Left hindlimb (tissue), 1 donor: ENCODE measurements at regions not wholly inside any gene's neighbourhood (a gene's known extent, or its start where the extent isn't known, plus 50 kb on each side); places are given as distances from the start of the nearest gene placed in this dataset.
A peak's percentile ranks its signal among the peaks of the same experiment; 100 is the strongest.
"Not testable (repeated sequence)": the region's sequence is repeated elsewhere in the genome, so short reads cannot be mapped to it uniquely, and the experiment has no call there.

Experiments
- DNase-seq: peaks from one replicate; pipeline ENCODE4 v3.0.0-alpha.2; 2018

- DNase-seq = no peak
Observed at GRCh38 chr6:23529902-23530301, 596.1 kb upstream of the NRSN1 start.

- no peak for DNase-seq
Observed at GRCh38 chr6:23531666-23532065, 594.3 kb upstream of the NRSN1 start.

DNA sequence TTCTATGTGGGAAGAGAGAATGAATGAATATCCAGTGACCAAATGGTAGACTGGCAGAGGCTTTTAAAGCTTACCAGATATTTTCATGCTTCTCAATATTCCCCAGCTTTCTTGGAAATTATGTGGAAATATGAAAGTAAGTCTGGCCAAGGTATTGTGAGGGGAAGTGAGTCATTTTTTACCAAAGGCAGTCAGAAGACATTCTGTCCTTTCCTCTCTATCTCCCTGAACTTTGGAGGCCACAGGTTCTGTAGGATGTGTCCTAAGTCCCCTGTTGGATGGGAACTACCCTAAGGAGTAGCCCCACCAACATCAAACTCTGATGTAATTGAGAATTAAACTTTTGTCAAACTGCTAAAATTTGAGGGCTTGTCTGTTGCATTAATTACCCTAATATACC, 593.8 kb upstream of the NRSN1 start:
- DNase-seq = no peak

GRCh38 chr6:23533311-23533710, 592.7 kb upstream of the NRSN1 start:
- DNase-seq = no peak

DNA sequence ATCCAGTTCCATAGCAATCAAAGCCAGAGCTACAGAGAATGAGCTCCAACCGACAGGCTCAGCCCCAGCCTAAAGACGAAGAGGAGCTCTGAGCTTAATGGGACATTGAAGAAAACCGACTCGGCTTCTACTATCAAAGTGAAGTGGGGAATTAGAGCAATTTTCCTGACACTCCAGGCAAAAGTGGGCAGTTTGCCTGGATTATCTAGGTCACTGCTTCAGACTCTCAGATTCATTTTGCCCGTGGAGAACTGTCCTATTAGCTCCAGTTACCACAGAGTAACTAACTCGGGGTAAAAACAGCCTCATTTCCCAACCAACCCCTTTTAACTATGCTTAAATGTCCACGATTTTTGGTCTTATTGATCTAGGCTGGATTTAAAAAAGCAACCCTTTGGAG, 592.1 kb upstream of the NRSN1 start:
- no peak for DNase-seq

DNA sequence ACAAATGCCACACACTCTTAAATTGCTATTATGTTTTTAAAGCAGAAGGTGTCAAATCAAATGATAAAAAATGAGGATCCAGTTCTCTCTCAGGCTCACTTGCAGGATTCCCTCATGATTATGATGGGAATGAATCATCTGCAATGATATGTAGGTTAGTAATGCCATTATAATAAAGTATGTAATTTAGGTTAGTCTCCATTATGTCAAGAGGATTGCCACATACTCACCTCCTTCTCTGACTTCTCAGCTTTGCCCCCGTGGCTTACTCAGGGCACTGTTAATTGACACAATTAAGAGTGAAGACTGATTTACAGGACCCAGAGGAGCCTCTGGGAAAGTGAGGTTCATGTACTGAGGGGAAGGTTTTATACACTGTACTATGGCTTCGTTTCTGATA, 591.7 kb upstream of the NRSN1 start:
- DNase-seq = no peak

GRCh38 chr6:23535101-23535500, 590.9 kb upstream of the NRSN1 start:
- no peak for DNase-seq

- no peak for DNase-seq
Observed at GRCh38 chr6:23537828-23538227, 588.2 kb upstream of the NRSN1 start.

DNA sequence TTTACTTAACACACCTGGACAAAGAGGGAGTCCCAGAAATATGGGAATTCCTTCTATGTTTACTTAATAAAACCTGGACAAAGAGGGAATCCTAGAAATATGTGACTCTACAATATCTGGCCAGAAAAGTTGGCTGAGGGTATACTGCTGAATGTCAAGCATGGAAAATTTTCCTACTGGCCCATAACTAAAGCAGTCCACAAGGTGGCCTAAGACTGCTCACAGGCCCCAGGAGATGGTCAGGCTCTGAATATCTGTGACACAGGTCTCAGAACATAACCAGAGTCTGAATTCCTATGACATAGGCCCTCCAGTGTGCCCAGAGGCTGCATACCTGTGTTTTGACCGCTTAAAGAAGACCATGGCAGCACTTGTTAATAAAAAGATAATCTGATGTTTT, 578.2 kb upstream of the NRSN1 start:
- no peak for DNase-seq

DNA sequence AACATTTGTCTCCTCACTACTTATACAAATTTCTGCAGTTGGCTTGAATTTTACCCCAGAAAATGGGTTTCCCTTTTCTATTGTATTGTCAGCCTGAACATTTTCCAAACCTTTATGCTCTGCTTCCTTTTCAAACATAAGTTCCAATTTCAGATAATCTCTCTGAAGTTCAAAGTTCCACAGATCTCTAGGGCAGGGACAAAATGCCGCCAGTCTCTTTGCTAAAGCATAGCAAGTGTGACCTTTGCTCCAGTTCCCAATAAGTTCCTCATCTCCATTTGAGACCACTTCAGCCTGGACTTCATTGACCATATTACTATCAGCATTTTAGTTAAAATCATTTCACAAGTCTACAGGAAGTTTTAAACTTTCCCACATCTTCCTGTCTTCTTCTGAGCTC, 571.1 kb upstream of the NRSN1 start:
- not testable (repeated sequence) for DNase-seq

DNA sequence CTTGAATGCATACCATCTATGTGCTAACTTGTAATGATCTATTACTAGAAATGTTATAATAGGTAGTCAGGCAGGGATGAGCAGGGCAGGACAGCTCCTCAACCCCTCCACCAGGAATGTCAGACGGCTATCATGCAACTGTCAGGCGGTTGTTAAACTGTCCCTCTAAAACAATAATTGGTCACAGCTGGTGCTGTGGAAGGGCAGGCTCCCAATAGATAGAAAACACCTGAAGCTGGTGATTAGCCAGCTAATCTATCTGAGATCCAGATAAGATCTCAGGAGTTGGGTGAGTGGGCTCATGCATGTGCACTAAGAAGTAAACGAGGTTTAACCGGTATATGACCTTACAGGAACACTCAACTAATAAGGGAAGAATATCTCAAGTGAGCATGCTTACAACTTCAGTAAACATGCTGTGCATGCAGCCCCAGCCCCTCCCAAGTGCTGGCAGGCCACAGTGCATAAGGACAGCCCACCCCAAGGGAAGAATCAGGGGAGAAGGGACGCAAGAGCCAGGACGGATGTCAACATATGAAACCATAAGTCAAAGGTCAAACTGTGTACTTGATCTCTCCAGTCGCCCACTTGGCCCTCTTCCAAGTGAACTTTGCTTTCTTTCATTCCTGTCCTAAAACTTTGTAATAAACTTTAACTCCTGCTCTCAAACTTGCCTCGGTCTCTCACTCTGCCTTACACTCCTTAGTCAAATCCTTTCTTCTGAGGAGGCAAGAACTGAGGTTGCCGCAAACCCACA, 566.2 kb upstream of the NRSN1 start:
- peak; percentile 28 for DNase-seq

DNA sequence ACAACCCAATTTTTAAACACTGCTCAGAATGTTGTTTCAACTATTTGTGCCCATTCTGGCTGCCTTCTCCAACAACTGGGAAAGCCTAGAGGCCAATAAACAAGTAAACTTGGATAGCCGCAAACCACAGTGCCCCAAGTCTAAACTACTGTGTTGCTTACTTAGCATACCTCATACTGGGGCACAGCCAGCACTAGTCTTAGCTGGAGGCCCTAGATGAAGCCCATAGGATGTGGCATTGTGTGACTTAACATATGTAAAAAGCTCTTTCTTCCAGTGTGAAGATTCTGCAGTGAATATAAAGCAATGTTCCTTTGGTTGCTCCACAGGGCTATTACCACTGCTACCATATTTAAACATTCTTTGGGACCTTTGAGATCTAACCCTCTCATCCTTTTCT, 564.3 kb upstream of the NRSN1 start:
- DNase-seq = no peak

DNA sequence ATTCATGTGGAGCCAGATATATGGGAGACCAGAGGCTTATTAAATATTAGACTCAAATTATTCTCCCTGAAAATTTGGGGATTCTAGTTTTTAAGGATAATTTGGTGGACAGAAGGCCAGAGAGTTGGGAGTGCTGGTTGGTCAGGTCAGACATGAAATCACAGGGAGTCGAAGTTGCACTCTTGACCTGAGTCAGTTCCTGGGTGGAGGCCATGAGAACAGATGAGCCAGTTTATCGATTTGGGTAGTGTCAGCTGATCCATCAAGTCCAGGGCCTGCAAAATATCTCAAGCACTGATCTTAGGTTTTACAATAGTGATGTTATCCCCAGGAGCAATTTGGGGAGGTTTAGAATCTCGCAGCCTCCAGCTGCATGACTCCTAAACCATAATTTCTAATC, 563.5 kb upstream of the NRSN1 start:
- DNase-seq = no peak

- no peak for DNase-seq
Observed at GRCh38 chr6:23563323-23563722, 562.7 kb upstream of the NRSN1 start.

GRCh38 chr6:23566418-23566817, 559.6 kb upstream of the NRSN1 start:
- DNase-seq = no peak

DNA sequence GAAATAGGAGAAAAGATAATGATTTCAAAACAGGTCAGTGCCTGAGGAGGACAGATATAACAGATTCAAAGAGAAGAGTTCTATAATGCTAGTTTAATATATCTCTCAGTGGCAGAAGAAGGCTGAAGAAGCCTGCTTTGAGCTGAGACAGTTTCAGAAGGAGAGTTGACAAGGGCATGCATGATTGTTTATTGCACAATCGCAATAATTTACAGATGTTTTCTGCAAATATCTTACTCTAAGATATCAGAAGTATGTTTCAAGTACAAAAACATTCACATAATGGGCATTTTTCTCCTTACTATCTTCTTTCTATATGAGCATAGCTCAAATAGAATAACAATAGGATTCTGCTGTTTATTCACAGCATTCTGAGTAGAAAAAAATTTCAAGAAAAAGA, 557.7 kb upstream of the NRSN1 start:
- no peak for DNase-seq

- no peak for DNase-seq
Observed at GRCh38 chr6:23584134-23584763, 541.8 kb upstream of the NRSN1 start.

DNA sequence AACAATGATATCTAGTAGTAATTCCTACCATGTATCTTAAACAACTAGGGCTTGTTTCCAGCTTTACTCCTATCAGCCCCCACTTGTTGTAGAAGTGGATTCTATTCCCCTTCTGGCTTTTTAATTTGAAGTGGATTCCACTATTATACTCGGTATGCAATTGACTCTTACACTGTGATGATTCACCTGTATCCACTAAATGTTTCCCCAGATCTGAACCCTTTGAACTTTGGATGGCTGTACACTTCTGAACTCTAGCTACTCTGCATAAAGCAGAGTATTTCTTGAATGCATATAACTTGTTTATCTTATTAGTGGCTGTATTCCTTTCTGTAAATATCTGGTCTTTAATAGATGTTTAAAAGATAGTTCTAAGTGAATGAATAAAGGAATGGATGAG, 538.4 kb upstream of the NRSN1 start:
- DNase-seq = no peak

- no peak for DNase-seq
Observed at GRCh38 chr6:23589811-23590210, 536.2 kb upstream of the NRSN1 start.

DNA sequence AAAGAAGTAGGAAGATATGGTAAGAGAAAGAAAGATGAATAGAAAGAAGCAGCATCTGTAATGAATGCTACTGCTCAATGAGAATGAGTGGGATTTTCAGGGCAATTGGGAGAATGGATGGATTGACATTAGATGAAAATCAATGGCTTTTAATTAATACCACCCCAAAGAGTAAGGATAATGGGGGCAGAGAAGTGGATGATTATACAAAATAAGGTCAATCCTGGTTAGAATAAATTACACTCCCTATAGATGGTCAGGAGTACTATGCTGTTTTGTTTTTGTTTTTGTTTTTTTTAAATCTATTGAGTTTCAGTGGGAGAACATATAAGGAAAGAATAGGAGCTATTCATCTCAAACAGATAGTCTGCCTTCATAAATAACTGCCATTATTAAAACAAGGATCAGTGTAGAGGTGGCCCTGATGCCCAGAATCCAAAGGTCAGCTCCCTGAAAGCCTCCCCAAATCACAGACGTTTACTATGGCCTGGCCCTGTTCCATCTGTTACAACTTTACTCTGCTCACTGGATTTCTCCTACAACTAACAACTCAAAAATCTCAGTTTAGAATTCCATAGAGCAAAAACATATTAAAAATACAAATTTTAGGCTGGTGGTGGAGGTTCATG, 535.4 kb upstream of the NRSN1 start:
- DNase-seq = no peak

- no peak for DNase-seq
Observed at GRCh38 chr6:23591761-23592160, 534.3 kb upstream of the NRSN1 start.

GRCh38 chr6:23600118-23600517, 525.9 kb upstream of the NRSN1 start:
- no peak for DNase-seq

GRCh38 chr6:23601811-23602345, 524.1 kb upstream of the NRSN1 start:
- DNase-seq = no peak

DNA sequence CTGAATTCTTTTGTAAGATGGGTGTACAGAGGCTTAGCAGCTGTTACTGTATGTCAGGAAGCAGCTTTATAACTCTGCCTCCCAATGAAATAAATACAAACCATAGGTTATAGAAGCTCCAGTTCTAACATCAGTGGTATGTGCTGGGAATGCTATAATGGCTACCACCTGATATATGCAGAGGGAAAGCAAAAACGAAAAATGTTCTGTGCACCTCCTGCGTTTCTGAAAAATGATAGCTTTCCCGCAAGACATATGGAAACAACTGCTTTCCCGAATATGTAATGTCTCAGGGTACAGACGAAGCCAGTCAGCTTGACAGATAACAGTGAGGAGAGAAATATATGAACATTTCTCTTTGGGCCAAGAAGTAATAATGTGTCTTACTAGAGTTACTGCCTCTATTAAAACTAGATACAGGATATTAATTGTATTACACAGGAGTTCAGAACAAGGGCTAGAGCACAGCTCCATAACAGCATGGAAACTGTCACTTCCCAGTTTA, 517.0 kb upstream of the NRSN1 start:
- DNase-seq = no peak
